Sigmoid colon (tissue), 6 donors: ENCODE measurements at regions not wholly inside any gene's neighbourhood (a gene's known extent, or its start where the extent isn't known, plus 50 kb on each side); places are given as distances from the start of the nearest gene placed in this dataset.

Experiments
- DNase-seq: peaks from one replicate; pipeline ENCODE4 v3.0.0-alpha.2; 2019
- H3K27ac ChIP-seq, 4 donors: fragments of 200-600 bp; sonication (generic); one replicate each; pipeline ENCODE4 v1.5.1; 2016 to 2019; ENCODE audit warnings: mild to moderate bottlenecking in 1 of 4
- H3K27me3 ChIP-seq, 3 donors: fragments of 200-600 bp; sonication (generic); one replicate each; pipeline ENCODE4 v1.5.1; 2019; ENCODE audit warnings: mild to moderate bottlenecking in 1 of 3
- H3K36me3 ChIP-seq, 4 donors: fragments of 200-600 bp; sonication (generic); one replicate each; pipeline ENCODE4 v1.5.1; 2016 to 2019
- H3K4me1 ChIP-seq, 4 donors: fragments of 200-600 bp; sonication (generic); one replicate each; pipeline ENCODE4 v1.5.1; 2017 to 2019
- H3K4me3 ChIP-seq, 4 donors: fragments of 200-600 bp; sonication (generic); one replicate each; pipeline ENCODE4 v1.5.1; 2017 to 2019; ENCODE audit warnings: mild to moderate bottlenecking in 2 of 4, moderate library complexity in 1 of 4
- H3K9me3 ChIP-seq, 4 donors: fragments of 200-600 bp in 3 of 4; sonication (generic) in 3 of 4; one replicate each; pipeline versions ENCODE4 v1.5.1 to v1.6.1; 2013 to 2019
- EP300 ChIP-seq, 4 donors: sonication (generic); formaldehyde crosslinking; IDR thresholded peaks; one replicate each; pipeline ENCODE4 v1.6.1; 2017; ENCODE audit warnings: antibody characterized with exemption in 4 of 4
- POLR2A ChIP-seq, 2 donors: fragments of 450-650 bp; IDR thresholded peaks; one replicate each; pipeline ENCODE4 v1.6.1; 2016; ENCODE audit warnings: antibody characterized with exemption in 2 of 2, mild to moderate bottlenecking in 2 of 2, moderate library complexity in 2 of 2
- POLR2AphosphoS5 ChIP-seq, 4 donors: sonication (generic); formaldehyde crosslinking; IDR thresholded peaks; one replicate each; pipeline ENCODE4 v1.6.1; 2017; ENCODE audit warnings: antibody characterized with exemption in 4 of 4
- WGBS, 2 donors: extraction: QIAGEN DNeasy Blood & Tissue Kit; methylation state at CpG; one replicate each; pipeline ENCODE4 v1.1.7; 2013; 5-methylcytosine and 5-hydroxymethylcytosine counted together
- intact Hi-C: fragments of 100-400 bp; cut with DNase I; formaldehyde crosslinking; loops from one replicate; pipeline ENCODE4 v1.15.1; 2023
- TF ChIP-seq, protein P1 (sequence below), 4 experiments: fragments of 450-650 bp in 3 of 4; fragments of 200-600 bp in 1 of 4; IDR thresholded peaks; one replicate each; pipeline ENCODE4 v1.5.1; 2016 to 2019; ENCODE audit warnings: antibody characterized with exemption in 4 of 4, mild to moderate bottlenecking in 3 of 4, moderate library complexity in 2 of 4
- donor health status: healthy with polysubstance abuse.
- donor health status: healthy.

DNA sequence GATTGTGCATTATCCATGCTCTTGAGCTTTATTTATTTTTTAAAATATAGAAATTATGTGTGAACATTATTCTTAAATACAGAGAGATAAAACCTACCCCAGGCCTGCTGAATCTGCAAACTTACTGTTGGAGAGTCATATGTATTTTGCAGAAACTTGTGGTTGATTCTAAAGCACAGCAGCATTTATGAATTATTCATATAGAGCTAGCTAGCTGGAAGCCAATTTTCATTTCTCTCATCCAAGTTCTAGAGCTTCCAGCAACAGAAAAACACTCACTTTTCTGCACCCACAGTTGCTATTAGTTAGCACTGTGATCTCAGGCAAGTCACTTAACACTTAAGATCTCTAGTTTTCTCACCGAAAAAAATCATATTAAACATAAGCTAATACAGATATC is 479.5 kb upstream of the FAM47C start:
- Histone ChIP-seq H3K9me3 (no peaks in the 10 kb centered on the region), H3K27ac (no peak overlapping the region), H3K4me1 (no peaks in the 10 kb centered on the region), H3K4me3 (no peak overlapping the region), H3K27me3 (no peaks in the 10 kb centered on the region), H3K36me3 (no peaks in the 10 kb centered on the region)
- DNase-seq = no peak
- intact Hi-C loops = no loop called here
- TF ChIP-seq, protein P1, sequence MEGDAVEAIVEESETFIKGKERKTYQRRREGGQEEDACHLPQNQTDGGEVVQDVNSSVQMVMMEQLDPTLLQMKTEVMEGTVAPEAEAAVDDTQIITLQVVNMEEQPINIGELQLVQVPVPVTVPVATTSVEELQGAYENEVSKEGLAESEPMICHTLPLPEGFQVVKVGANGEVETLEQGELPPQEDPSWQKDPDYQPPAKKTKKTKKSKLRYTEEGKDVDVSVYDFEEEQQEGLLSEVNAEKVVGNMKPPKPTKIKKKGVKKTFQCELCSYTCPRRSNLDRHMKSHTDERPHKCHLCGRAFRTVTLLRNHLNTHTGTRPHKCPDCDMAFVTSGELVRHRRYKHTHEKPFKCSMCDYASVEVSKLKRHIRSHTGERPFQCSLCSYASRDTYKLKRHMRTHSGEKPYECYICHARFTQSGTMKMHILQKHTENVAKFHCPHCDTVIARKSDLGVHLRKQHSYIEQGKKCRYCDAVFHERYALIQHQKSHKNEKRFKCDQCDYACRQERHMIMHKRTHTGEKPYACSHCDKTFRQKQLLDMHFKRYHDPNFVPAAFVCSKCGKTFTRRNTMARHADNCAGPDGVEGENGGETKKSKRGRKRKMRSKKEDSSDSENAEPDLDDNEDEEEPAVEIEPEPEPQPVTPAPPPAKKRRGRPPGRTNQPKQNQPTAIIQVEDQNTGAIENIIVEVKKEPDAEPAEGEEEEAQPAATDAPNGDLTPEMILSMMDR (IDR thresholded peaks at IDR 0.05) = no peak
- TF ChIP-seq POLR2A (IDR thresholded peaks at IDR 0.05) = no peak
- TF ChIP-seq POLR2AphosphoS5 (IDR thresholded peaks at IDR 0.05) = no peak
- TF ChIP-seq EP300 (IDR thresholded peaks at IDR 0.05) = no peak
- 83 to 92% methylated on average over 1 of the region's 1 CpG for WGBS, 2 donors

DNA sequence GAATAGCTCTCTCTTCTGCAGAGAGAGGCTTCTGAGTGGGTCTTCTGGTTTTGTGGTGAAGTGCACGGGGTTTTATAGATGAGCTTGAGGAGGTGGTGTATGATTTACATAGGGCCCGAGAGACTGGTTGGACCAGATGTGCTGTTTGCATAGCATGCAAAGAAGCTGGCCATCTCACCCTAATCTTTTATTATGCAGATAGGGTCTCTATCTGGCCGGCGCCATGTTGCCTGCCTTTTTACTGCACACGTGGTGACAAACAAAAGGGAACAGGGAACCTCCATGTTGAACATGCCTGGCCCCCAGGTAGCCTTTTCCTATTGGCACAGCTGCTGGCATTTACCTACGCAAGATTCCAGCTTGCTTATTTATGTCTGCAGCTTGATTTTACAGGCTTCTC is 473.3 kb upstream of the FAM47C start:
- TF ChIP-seq POLR2AphosphoS5 (IDR thresholded peaks at IDR 0.05) (no peak), POLR2A (IDR thresholded peaks at IDR 0.05) (no peak), EP300 (IDR thresholded peaks at IDR 0.05) (no peak)
- TF ChIP-seq, protein P1 (IDR thresholded peaks at IDR 0.05) = no peak
- intact Hi-C loops = no loop called here
- Histone ChIP-seq H3K4me1 (no peaks in the 10 kb centered on the region), H3K27ac (no peak overlapping the region), H3K4me3 (no peak overlapping the region), H3K27me3 (no peaks in the 10 kb centered on the region), H3K36me3 (no peaks in the 10 kb centered on the region), H3K9me3 (no peaks in the 10 kb centered on the region)
- DNase-seq = no peak
- WGBS, 2 donors = 74% methylated on average over 6 of the region's 6 CpGs

DNA sequence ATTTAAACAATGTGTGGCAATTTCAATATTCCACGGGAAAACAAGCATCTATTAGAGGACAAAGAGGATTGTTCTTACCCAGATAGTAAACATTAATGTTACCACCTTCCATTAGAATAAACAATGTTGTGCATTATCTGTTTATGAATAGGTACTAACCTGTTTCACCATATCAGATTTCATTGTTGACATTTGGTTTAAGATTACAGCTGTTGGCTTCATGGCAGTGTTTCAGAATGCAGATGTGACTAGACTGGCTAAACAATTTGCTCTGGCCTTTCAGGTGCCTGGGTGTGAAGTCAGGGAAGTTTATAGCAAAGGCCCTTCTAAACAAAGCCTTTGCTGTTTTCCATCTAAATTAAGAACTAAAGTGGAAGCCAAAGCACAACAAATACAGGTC is 464.7 kb upstream of the FAM47C start:
- TF ChIP-seq, protein P1 (IDR thresholded peaks at IDR 0.05) = no peak
- no peak for TF ChIP-seq POLR2AphosphoS5 (IDR thresholded peaks at IDR 0.05)
- no peak for TF ChIP-seq EP300 (IDR thresholded peaks at IDR 0.05)
- TF ChIP-seq POLR2A (IDR thresholded peaks at IDR 0.05) = no peak
- no peaks in the 10 kb centered on the region for H3K4me1 ChIP-seq
- no peaks in the 10 kb centered on the region for H3K9me3 ChIP-seq
- no peak overlapping the region for H3K27ac ChIP-seq
- H3K27me3 ChIP-seq = no peaks in the 10 kb centered on the region
- no peak for DNase-seq
- no peaks in the 10 kb centered on the region for H3K36me3 ChIP-seq
- 9 to 44% methylated on average over 1 of the region's 1 CpG for WGBS, 2 donors
- intact Hi-C loops = no loop called here
- no peak overlapping the region for H3K4me3 ChIP-seq

DNA sequence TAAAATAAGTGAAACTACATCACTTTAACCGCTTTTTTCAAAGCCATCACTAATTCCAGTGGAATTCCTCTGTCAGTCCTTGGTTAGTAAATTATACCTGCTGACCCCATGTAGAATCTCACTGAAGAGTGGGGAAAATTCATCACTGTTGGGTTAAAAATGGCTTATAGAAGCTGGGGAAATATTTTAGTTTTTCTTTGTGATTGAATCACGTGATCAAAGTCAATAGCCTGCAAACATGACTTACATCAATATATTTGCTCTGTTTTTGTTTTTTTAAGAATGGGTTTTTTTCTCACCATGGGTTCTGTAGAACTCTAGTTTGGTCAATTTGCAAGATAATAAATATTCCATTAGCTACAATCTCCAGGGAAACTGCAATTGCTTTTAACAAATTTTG is 445.2 kb upstream of the FAM47C start:
- Histone ChIP-seq H3K9me3 (no peaks in the 10 kb centered on the region), H3K27ac (no peak overlapping the region), H3K4me3 (no peak overlapping the region), H3K4me1 (no peaks in the 10 kb centered on the region), H3K27me3 (no peaks in the 10 kb centered on the region), H3K36me3 (no peaks in the 10 kb centered on the region)
- no peak for DNase-seq
- intact Hi-C loops = no loop called here
- WGBS, 2 donors = 78 to 87% methylated on average over 2 of the region's 2 CpGs
- no peak for TF ChIP-seq POLR2A (IDR thresholded peaks at IDR 0.05)
- TF ChIP-seq, protein P1 (IDR thresholded peaks at IDR 0.05) = no peak
- no peak for TF ChIP-seq POLR2AphosphoS5 (IDR thresholded peaks at IDR 0.05)
- no peak for TF ChIP-seq EP300 (IDR thresholded peaks at IDR 0.05)

DNA sequence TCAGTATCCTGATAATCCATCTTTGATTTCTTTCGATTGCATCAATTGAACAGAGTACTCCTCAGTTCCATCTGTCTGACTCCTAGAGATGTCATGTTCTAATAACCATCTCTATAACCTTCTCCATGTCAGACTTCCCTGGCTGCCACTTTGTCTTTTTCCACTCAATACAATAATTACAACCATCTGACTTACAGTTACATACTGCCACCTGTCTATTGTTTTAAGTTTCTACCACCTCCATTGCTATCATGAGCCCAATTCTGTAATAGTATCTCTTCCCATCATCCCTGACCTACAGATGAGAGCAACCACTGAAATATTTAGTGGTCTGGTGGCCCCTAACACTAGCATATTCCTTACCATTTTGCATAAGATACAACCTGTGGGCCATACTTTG is 439.2 kb upstream of the FAM47C start:
- TF ChIP-seq EP300 (IDR thresholded peaks at IDR 0.05) (no peak), POLR2A (IDR thresholded peaks at IDR 0.05) (no peak)
- TF ChIP-seq, protein P1 (IDR thresholded peaks at IDR 0.05) = no peak
- intact Hi-C loops = no loop called here
- DNase-seq = no peak
- Histone ChIP-seq H3K36me3 (no peaks in the 10 kb centered on the region), H3K27me3 (no peaks in the 10 kb centered on the region), H3K4me3 (no peak overlapping the region), H3K4me1 (no peaks in the 10 kb centered on the region), H3K9me3 (no peaks in the 10 kb centered on the region), H3K27ac (no peak overlapping the region)
- 80 to 81% methylated on average over 1 of the region's 1 CpG for WGBS, 2 donors
